Fibroblast of villous mesenchyme (primary cell): ENCODE measurements at regions not wholly inside any gene's neighbourhood (a gene's known extent, or its start where the extent isn't known, plus 50 kb on each side); places are given as distances from the start of the nearest gene placed in this dataset.

Experiments
- DNase-seq: peaks from one replicate; pipeline ENCODE4 v3.0.0-alpha.2; 2010; ENCODE audit warnings: low read depth
- H3K4me3 ChIP-seq: 2 replicates; pipeline ENCODE4 v1.5.1; 2011; ENCODE audit warnings: low read depth, mild to moderate bottlenecking, low read length
- CTCF ChIP-seq: IDR thresholded peaks from 2 replicates; pipeline ENCODE4 v1.5.1; 2012; ENCODE audit warnings: low read depth, mild to moderate bottlenecking, low read length; ENCODE audit not compliant: insufficient read depth

GRCh38 chr1:218049641-218050040 is 235.5 kb upstream of the RRP15 start:
- TF ChIP-seq CTCF = no peak
- no peak for DNase-seq
- no peak overlapping the region for H3K4me3 ChIP-seq

DNA sequence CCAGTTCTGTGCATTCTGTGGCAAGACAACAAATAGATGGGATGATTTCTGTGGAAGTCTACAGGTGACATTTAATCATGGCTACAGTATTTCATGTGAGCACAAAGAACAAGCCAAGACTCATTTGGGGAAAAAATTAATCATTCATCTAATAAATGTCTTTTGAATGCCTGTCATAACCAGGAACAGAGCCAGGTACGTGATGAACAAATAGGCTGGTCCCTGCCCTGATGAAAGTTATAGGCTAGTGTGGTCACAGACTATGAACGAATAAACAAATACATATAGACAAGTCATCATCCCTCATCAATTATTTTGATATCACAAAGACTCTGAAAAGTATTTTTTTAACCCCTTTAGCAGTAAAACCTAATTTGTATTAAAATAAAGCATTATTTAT is 226.4 kb upstream of the RRP15 start:
- TF ChIP-seq CTCF = no peak
- DNase-seq = no peak
- H3K4me3 ChIP-seq = no peak overlapping the region

- no peak overlapping the region for H3K4me3 ChIP-seq
- no peak for DNase-seq
- TF ChIP-seq CTCF = no peak
These were observed 220.7 kb upstream of the RRP15 start for GRCh38 chr1:218064426-218064825.

GRCh38 chr1:218066332-218066731 is 218.8 kb upstream of the RRP15 start:
- H3K4me3 ChIP-seq = no peak overlapping the region
- TF ChIP-seq CTCF = no peak
- DNase-seq = no peak

DNA sequence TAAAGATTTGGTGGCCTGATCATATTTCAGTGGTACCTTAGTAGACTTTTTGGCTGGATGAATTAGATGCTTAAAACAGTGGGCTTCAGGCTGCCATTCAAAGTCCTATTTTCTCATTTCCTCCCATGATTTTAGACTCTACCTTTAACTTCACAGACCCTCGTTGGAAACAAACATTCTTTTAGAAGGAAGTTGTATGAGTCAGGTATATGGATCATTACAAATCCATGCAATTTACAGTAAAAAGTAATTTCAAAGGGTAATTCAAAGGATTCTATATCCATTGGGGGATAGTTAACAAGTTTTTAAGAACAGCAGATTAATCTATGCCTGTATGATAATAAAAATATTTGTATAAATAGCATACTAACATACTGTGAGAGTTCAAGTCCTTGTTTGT is 216.9 kb upstream of the RRP15 start:
- DNase-seq = no peak
- TF ChIP-seq CTCF = no peak
- H3K4me3 ChIP-seq = no peak overlapping the region

- no peak for TF ChIP-seq CTCF
- no peak for DNase-seq
- no peak overlapping the region for H3K4me3 ChIP-seq
These were observed 215.9 kb upstream of the RRP15 start for GRCh38 chr1:218069180-218069579.

DNA sequence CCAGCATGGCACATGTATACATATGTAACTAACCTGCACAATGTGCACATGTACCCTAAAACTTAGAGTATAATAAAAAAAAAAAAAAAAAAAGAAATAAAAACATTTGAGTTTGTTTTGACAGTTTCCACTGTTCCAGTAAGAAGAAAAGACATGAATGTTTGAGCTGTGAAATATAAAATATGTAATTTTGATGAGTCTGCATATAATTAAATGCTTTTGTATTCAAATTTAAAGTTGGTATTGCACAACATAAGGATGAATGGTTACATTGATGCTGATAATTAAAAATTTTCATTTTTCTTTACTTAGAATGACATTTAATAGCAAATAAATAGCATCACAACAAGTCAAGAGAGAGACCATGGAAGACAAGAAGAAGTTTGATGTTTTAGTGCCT is 212.0 kb upstream of the RRP15 start:
- no peak for TF ChIP-seq CTCF
- no peak for DNase-seq

More for the DNA sequence above, 212.0 kb upstream of the RRP15 start:
- no peak overlapping the region for H3K4me3 ChIP-seq
